HCEC 1CT (cell line): ENCODE measurements at regions not wholly inside any gene's neighbourhood (a gene's known extent, or its start where the extent isn't known, plus 50 kb on each side); places are given as distances from the start of the nearest gene placed in this dataset.
"Not testable (repeated sequence)": the region's sequence is repeated elsewhere in the genome, so short reads cannot be mapped to it uniquely, and the experiment has no call there.

Source experiments
- DNase-seq: peaks from one replicate; pipeline ENCODE4 v3.0.0-alpha.2; 2017

DNA sequence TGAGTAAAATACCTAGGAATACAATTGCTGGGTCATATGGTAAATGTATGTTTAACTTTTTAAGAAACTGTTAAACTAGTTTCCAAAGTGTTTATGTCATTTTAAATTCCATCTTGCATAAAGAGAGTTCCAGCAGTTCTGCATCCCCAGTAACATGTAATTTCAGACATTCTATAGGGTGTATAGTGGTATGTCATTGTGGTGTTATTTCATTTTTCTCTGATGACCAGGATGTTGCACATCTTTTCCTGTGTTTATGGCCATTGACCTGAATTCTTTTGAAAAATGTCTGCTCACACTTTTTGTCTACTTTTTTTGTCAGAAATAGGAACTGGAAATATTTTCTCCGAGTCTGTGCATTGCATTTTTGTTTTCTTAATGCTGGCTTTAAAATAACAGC is 128.9 kb downstream of the TMEM200A start:
- DNase-seq = peak; percentile 47

DNA sequence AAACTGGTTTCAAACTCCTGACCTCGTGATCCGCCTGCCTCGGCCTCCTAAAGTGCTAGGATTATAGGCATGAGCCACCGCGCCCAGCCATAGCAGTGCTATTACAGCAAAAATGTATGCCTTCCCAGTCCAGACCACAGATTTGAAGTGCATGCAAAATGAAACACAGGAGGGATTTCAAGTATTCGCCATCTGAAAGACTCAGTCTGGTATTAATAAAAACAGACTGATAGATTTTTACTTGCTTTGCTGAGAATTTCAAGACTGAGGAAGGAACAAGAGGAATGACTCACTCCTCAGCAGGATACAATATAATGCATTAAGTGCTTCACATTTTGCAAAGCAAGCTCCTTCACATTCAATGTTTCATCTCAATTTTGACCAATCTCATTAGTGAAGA is 134.9 kb downstream of the TMEM200A start:
- peak; percentile 46 for DNase-seq

- DNase-seq = peak; percentile 71
Measured at GRCh38 chr6:130503146-130503545, 137.3 kb downstream of the TMEM200A start.

GRCh38 chr6:130505808-130506598 is 140.2 kb downstream of the TMEM200A start:
- DNase-seq = no peak

GRCh38 chr6:130507005-130507665 is 141.3 kb downstream of the TMEM200A start:
- not testable (repeated sequence) for DNase-seq

GRCh38 chr6:130507666-130508028 is 141.8 kb downstream of the TMEM200A start:
- DNase-seq = no peak

DNA sequence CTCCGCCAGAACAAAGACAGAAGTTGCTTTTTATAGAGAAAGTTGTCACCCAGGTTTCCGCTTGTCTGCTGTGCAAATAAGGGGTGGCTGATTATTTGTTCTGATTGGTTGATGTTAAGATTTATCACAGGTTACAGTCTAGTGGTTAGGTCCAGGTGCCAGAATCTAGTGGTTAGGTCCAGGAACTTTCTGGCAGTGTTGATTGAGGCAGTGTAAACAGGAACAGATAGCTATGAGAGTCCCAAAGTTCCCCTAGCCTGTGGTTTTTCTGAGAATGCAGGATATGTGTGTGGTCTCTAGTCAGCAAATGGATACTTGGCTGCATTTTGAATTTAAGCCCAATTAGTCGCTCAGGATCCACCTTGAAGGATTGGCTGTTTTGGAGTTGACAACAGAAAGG is 148.0 kb downstream of the TMEM200A start:
- DNase-seq = peak; percentile 57

GRCh38 chr6:130514712-130515111 is 148.9 kb downstream of the TMEM200A start:
- no peak for DNase-seq

DNA sequence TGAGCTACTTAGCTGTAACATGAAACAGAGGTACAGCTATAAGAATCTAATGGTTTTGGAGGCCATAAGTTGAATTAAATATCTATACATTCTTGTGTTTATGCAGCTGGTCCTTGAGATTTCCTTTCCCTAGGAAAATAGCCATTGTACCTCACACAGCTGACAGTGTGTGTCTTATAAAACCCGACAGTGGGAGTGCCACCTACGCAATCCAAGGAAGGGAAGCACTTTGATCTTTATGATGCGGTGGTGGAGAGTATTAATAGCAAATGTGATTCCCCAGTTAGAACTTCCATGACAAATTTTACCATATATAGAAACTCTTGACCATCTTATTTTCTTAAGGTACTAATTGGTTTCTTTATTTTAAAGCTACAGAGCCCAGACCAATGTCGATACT is 149.5 kb downstream of the TMEM200A start:
- DNase-seq = no peak

- no peak for DNase-seq
Measured at GRCh38 chr6:130516604-130517003, 150.8 kb downstream of the TMEM200A start.

- DNase-seq = peak; percentile 25
Measured at GRCh38 chr6:130517444-130517931, 151.7 kb downstream of the TMEM200A start.

GRCh38 chr6:130518588-130518987 is 152.8 kb downstream of the TMEM200A start:
- no peak for DNase-seq

- peak; percentile 47 for DNase-seq
Measured at GRCh38 chr6:130520221-130520620, 154.4 kb downstream of the TMEM200A start.

GRCh38 chr6:130520801-130521200 is 155.0 kb downstream of the TMEM200A start:
- DNase-seq = no peak

GRCh38 chr6:130524552-130524951 is 158.7 kb downstream of the TMEM200A start:
- DNase-seq = no peak

- no peak for DNase-seq
Measured at GRCh38 chr6:130525408-130525807, 159.6 kb downstream of the TMEM200A start.

DNA sequence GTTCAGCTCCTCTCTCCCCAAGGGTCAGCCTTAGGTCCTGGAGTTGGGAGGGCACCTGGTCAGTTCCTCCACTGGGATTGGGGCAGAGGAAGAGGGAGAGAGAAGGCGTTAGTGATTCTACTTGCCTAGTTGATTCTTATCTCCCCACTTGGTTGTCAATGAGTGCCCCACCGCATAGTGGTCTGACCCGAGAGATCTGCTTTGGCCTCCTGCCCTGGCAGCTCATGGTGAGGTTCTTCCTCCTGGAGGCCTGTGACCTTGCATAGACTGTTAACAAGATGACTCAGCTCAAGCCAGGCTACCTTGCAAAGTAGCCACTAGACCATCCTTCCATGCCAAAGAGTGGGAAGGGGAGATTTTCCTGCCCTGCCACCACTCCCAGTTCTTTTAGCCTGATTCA is 160.6 kb downstream of the TMEM200A start:
- DNase-seq = no peak

DNA sequence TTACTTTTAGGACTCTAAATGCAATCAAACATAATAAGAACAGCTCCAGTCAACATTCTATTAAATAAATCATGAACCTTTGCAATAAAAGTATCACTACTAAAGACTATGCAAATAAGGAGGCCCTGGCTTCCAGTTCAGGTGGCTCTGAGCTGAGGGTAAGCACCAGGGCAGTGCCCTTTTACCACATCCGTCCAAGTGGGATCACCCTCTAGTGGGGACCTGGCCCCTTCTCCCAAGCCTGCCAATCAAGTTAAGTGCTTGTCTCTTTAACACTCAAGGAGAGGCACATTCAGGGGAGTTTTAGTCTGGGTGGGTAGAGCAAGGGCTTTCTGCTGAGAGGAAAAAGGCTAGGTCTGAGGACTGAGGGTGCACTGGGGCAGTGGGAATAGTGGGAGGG is 161.4 kb downstream of the TMEM200A start:
- no peak for DNase-seq

- DNase-seq = no peak
Measured at GRCh38 chr6:130529569-130530149, 163.8 kb downstream of the TMEM200A start.

DNA sequence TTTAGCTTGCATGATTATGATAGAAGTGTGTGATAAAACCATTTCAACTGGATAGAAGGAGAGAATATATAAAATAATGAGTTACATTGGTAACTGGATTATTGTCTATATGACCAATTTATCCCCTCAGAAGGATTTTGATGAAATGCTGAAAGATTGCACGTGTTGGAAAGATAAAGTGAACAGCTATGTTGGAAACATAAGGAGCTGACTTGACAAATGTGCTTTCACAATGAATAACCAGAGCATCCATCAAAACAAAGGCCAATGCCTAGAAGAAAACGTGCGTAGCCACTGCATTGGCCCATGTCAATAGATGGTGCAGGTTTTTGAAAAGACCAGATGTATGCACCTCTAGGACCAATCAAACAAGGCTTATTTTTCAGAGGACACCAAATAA is 168.8 kb downstream of the TMEM200A start:
- DNase-seq = no peak

DNA sequence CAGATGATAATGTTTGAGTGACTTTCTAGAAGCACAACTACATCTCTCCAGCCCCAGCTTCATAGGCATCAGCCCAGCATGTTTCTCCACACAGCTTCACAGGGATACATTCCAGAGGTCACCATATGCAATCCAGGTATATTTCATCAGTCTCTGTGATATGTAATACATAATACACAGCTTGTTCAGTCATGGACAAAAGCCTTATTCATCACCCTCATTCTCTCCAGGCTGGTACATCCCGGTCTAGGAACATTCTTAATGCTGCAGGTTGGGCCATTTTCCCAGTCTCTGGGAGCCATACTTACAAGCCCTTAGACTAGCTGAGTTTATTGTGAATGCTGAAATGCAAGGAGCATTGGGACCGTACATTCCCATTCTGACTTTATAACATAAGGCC is 169.4 kb downstream of the TMEM200A start:
- DNase-seq = no peak

DNA sequence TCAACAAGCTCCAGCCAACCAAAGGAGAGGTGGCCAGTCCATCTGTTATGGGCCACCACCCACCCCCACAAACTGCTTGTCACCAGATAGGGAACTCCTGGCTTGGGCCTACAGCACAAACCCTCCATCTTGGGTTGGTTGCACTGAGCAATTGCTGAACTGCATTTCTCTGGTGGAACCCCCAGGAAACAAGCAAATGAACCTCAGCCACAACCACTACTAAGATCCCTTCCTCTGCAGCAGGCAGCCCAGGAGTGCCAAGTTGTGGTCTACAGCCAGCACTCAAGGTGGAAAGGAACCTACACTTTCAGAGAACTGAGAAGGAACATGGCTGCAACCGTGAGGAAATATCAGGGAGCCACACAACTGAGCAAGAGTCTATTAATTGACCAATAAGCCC is 171.6 kb downstream of the TMEM200A start:
- DNase-seq = no peak

DNA sequence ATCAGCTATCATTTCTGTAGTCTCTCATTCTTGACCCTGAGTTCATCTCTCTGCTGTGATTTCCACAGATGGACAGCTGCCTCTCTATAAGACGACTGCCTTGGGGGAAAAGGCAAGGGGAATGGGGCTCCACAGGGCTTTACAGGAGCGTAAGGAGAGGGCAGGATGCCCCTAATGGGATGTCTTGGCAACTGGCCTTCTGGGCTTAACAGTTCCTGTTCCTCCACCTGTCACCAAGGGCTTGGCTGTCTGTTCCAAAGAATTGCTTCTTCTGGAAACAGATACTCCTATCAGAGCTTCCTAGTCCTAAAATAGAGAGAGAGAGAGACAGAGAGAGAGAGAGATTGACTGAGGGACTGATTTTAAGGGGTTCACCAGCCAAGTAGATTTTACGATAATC is 181.9 kb downstream of the TMEM200A start:
- DNase-seq = no peak

GRCh38 chr6:130557481-130558112 is 191.8 kb downstream of the TMEM200A start:
- no peak for DNase-seq
